ENCODE measurements at regions not wholly inside any gene's neighbourhood (a gene's known extent, or its start where the extent isn't known, plus 50 kb on each side); places are given as distances from the start of the nearest gene placed in this dataset.

GRCh38 chr2:139077099-139077737, 297.0 kb upstream of the NXPH2 start:
- no peak for TF ChIP-seq ZNF121 (tag by site-specific recombination; IDR thresholded peaks at IDR 0.05)
- TF ChIP-seq ZNF302 (tag by site-specific recombination; IDR thresholded peaks at IDR 0.05; ENCODE audit: low read depth): no peak
- TF ChIP-seq ZNF140 (tag by site-specific recombination; IDR thresholded peaks at IDR 0.05): no peak
- no peak for TF ChIP-seq CTCF (tag by site-specific recombination; IDR thresholded peaks at IDR 0.05)
- TF ChIP-seq ZSCAN5A (tag by site-specific recombination; IDR thresholded peaks at IDR 0.05): no peak
- TF ChIP-seq ZBTB8A (tag by site-specific recombination; IDR thresholded peaks at IDR 0.05): no peak
- no peak for TF ChIP-seq PRDM4 (tag by site-specific recombination; IDR thresholded peaks at IDR 0.05)
- TF ChIP-seq ZNF645 (tag by site-specific recombination; IDR thresholded peaks at IDR 0.05): no peak
- TF ChIP-seq PATZ1 (tag by site-specific recombination; IDR thresholded peaks at IDR 0.05): no peak
- TF ChIP-seq REST (tag by site-specific recombination; IDR thresholded peaks at IDR 0.05): no peak
- no peak for TF ChIP-seq KLF1 (tag by site-specific recombination; IDR thresholded peaks at IDR 0.05)
- no peak for TF ChIP-seq YY1 (tag by site-specific recombination; IDR thresholded peaks at IDR 0.05)
- TF ChIP-seq ZNF112 (tag by site-specific recombination; IDR thresholded peaks at IDR 0.05): no peak
- no peak for TF ChIP-seq ZNF175 (tag by site-specific recombination; IDR thresholded peaks at IDR 0.05)
